CD14-positive monocyte (primary cell): ENCODE measurements at regions not wholly inside any gene's neighbourhood (a gene's known extent, or its start where the extent isn't known, plus 50 kb on each side); places are given as distances from the start of the nearest gene placed in this dataset.

Experiments
- DNase-seq, 3 donors: peaks; one replicate each; pipeline ENCODE4 v3.0.0-alpha.2; 2011 to 2022
- H2AFZ ChIP-seq: 2 replicates; pipeline ENCODE4 v1.6.0; 2012; ENCODE audit warnings: mild to moderate bottlenecking, low read depth, low read length, inconsistent platforms; ENCODE audit not compliant: insufficient read depth, poor library complexity, severe bottlenecking
- H3K27ac ChIP-seq, 2 donors: 1 replicate in 1 of 2; 2 replicates in 1 of 2; pipeline ENCODE4 v1.5.1; 2012 to 2013; ENCODE audit warnings: low read length in 2 of 2, control low read depth in 1 of 2, inconsistent platforms in 1 of 2, low read depth in 1 of 2, mild to moderate bottlenecking in 1 of 2
- H3K27me3 ChIP-seq, 2 donors: one replicate each; pipeline versions ENCODE4 v1.6.0 to v1.6.1; 2011 to 2013; ENCODE audit warnings: low read length in 2 of 2; ENCODE audit not compliant: control insufficient read depth in 2 of 2, insufficient read depth in 2 of 2
- H3K36me3 ChIP-seq, 2 donors: replicated peaks in 1 of 2; 1 replicate in 1 of 2; 2 replicates in 1 of 2; pipeline versions ENCODE4 v1.5.1 to v1.6.1; 2012 to 2013; ENCODE audit warnings: low read length in 2 of 2, control low read depth in 1 of 2, inconsistent platforms in 1 of 2, mild to moderate bottlenecking in 1 of 2; ENCODE audit not compliant: insufficient read depth in 2 of 2, control insufficient read depth in 1 of 2
- H3K4me1 ChIP-seq, 2 donors: 1 replicate in 1 of 2; 2 replicates in 1 of 2; pipeline versions ENCODE4 v1.5.1 to v1.6.1; 2012 to 2013; ENCODE audit warnings: low read length in 2 of 2, control low read depth in 1 of 2, inconsistent platforms in 1 of 2, mild to moderate bottlenecking in 1 of 2, moderate library complexity in 1 of 2; ENCODE audit not compliant: insufficient read depth in 2 of 2, control insufficient read depth in 1 of 2
- H3K4me2 ChIP-seq: replicated peaks from 2 replicates; pipeline ENCODE3; 2012; ENCODE audit warnings: low read length, moderate library complexity, mild to moderate bottlenecking; ENCODE audit not compliant: poor library complexity, severe bottlenecking; ENCODE audit errors: extremely low read depth
- H3K4me3 ChIP-seq, 3 experiments: fragments of 200-600 bp in 1 of 3; sonication (generic) in 1 of 3; replicated peaks in 1 of 3; 1 replicate in 2 of 3; 2 replicates in 1 of 3; pipeline ENCODE4 v1.5.1; 2011 to 2013; ENCODE audit warnings: low read length in 3 of 3, mild to moderate bottlenecking in 3 of 3, control low read depth in 2 of 3, low read depth in 2 of 3, inconsistent platforms in 1 of 3, moderate library complexity in 1 of 3
- H3K79me2 ChIP-seq: 2 replicates; pipeline ENCODE4 v1.6.0; 2012; ENCODE audit warnings: mild to moderate bottlenecking, control low read depth, inconsistent platforms, low read length, moderate library complexity; ENCODE audit not compliant: insufficient read depth
- H3K9ac ChIP-seq: 2 replicates; pipeline ENCODE4 v1.6.0; 2017; ENCODE audit warnings: low read length, mild to moderate bottlenecking; ENCODE audit not compliant: insufficient read depth, poor library complexity, severe bottlenecking
- H3K9me3 ChIP-seq, 2 donors: replicated peaks in 1 of 2; 1 replicate in 1 of 2; 2 replicates in 1 of 2; pipeline versions ENCODE4 v1.5.1 to v1.6.1; 2012 to 2013; ENCODE audit warnings: low read length in 2 of 2, control low read depth in 1 of 2; ENCODE audit not compliant: control insufficient read depth in 1 of 2, insufficient read depth in 1 of 2
- H4K20me1 ChIP-seq: 2 replicates; pipeline ENCODE4 v1.6.0; 2012; ENCODE audit warnings: mild to moderate bottlenecking, low read length, control low read depth, moderate library complexity; ENCODE audit not compliant: insufficient read depth
- H3K27ac Mint-ChIP-seq, 7 donors: one replicate each; pipeline ENCODE4 v1.8.0; 2020; ENCODE audit warnings: mild to moderate bottlenecking in 7 of 7, mixed read lengths in 7 of 7, moderate library complexity in 6 of 7, inconsistent platforms in 2 of 7
- H3K27me3 Mint-ChIP-seq, 3 donors: one replicate each; pipeline ENCODE4 v1.8.0; 2021 to 2022; ENCODE audit warnings: low read depth in 3 of 3, mild to moderate bottlenecking in 3 of 3, mixed read lengths in 3 of 3, moderate library complexity in 3 of 3, inconsistent platforms in 1 of 3
- H3K36me3 Mint-ChIP-seq, 2 donors: one replicate each; pipeline ENCODE4 v1.8.0; 2020; ENCODE audit warnings: mixed read lengths in 2 of 2, inconsistent platforms in 1 of 2, mild to moderate bottlenecking in 1 of 2
- H3K4me1 Mint-ChIP-seq: one replicate; pipeline ENCODE4 v1.8.0; 2020; ENCODE audit warnings: mild to moderate bottlenecking, mixed read lengths
- H3K4me3 Mint-ChIP-seq, 2 donors: one replicate each; pipeline ENCODE4 v1.8.0; 2020; ENCODE audit warnings: mild to moderate bottlenecking in 2 of 2, mixed read lengths in 2 of 2, moderate library complexity in 1 of 2
- H3K9me3 Mint-ChIP-seq, 7 donors: one replicate each; pipeline ENCODE4 v1.8.0; 2020 to 2022; ENCODE audit warnings: mixed read lengths in 7 of 7, mild to moderate bottlenecking in 6 of 7, moderate library complexity in 6 of 7, inconsistent platforms in 2 of 7
- CTCF ChIP-seq: fragments of 200-600 bp; IDR thresholded peaks from one replicate; pipeline ENCODE4 v1.8.0; 2022; ENCODE audit warnings: antibody characterized with exemption, mild to moderate bottlenecking
- WGBS: methylation state at CpG from one replicate; pipeline ENCODE4 v1.1.5; 2013; ENCODE audit warnings: missing lambda C conversion rate; ENCODE audit not compliant: insufficient coverage; 5-methylcytosine and 5-hydroxymethylcytosine counted together
- intact Hi-C, 2 donors: fragments of 100-400 bp; cut with micrococcal nuclease; formaldehyde crosslinking; loops; one replicate each; pipeline versions ENCODE4 v1.15.0 to v1.15.1; 2023

- no peak for TF ChIP-seq CTCF
- no peak for DNase-seq
Measured at GRCh38 chr6:81878479-81878878, 126.0 kb upstream of the TENT5A start.

GRCh38 chr6:81876971-81877370 is 124.5 kb upstream of the TENT5A start:
- Histone ChIP-seq H3K4me2 (no peak overlapping the region), H3K9me3 (no peaks in the 10 kb centered on the region), H3K4me3 (no peak overlapping the region), H3K27ac (no peak overlapping the region), H3K27me3 (no peaks in the 10 kb centered on the region), H3K9ac (no peak overlapping the region), H3K36me3 (no peaks in the 10 kb centered on the region), H4K20me1 (no peaks in the 10 kb centered on the region), H3K4me1 (no peaks in the 10 kb centered on the region), H2AFZ (no peak overlapping the region), H3K79me2 (no peaks in the 10 kb centered on the region)
- Mint-ChIP-seq H3K4me3 (no peak overlapping the region), H3K9me3 (peaks cover 9 to 20% (median 14%) of the 10 kb centered on the region in 7 donors), H3K4me1 (peaks cover 3% of the 10 kb centered on the region), H3K27me3 (peaks cover 0 to 2% (median 0%) of the 10 kb centered on the region in 3 donors), H3K36me3 (no peaks in the 10 kb centered on the region), H3K27ac (no peak overlapping the region)
- TF ChIP-seq CTCF = no peak
- intact Hi-C loops = no loop called here
- DNase-seq = no peak
- WGBS = no CpG with 5 or more reads among the region's 1 CpG

More at GRCh38 chr6:81878479-81878878, 126.0 kb upstream of the TENT5A start:
- no peak overlapping the region for H2AFZ ChIP-seq
- no peak overlapping the region for H3K27ac ChIP-seq
- H3K79me2 ChIP-seq = no peaks in the 10 kb centered on the region
- no peaks in the 10 kb centered on the region for H3K27me3 ChIP-seq
- no peaks in the 10 kb centered on the region for H4K20me1 ChIP-seq
- peaks cover 3% of the 10 kb centered on the region for H3K4me1 Mint-ChIP-seq
- no peaks in the 10 kb centered on the region for H3K36me3 ChIP-seq
- H3K4me2 ChIP-seq = no peak overlapping the region
- H3K27ac Mint-ChIP-seq = no peak overlapping the region
- peaks cover 0 to 2% (median 0%) of the 10 kb centered on the region in 3 donors for H3K27me3 Mint-ChIP-seq
- no peaks in the 10 kb centered on the region for H3K36me3 Mint-ChIP-seq
- H3K4me3 ChIP-seq = no peak overlapping the region
- intact Hi-C loops = no loop called here
- no peaks in the 10 kb centered on the region for H3K4me1 ChIP-seq
- H3K9me3 ChIP-seq = no peaks in the 10 kb centered on the region
- no peak overlapping the region for H3K4me3 Mint-ChIP-seq
- no peak overlapping the region for H3K9ac ChIP-seq
- H3K9me3 Mint-ChIP-seq = peaks cover 3 to 12% (median 7%) of the 10 kb centered on the region in 7 donors
